Uterus (tissue), 2 donors: ENCODE measurements at regions not wholly inside any gene's neighbourhood (a gene's known extent, or its start where the extent isn't known, plus 50 kb on each side); places are given as distances from the start of the nearest gene placed in this dataset.

ENCODE experiments used
- POLR2A ChIP-seq, 2 donors: fragments of 450-650 bp; IDR thresholded peaks; one replicate each; pipeline ENCODE4 v1.6.1; 2016; ENCODE audit warnings: antibody characterized with exemption in 2 of 2, mild to moderate bottlenecking in 1 of 2, moderate library complexity in 1 of 2
- TF ChIP-seq, protein P1 (sequence below), 4 experiments: fragments of 200-600 bp in 2 of 4; fragments of 450-650 bp in 2 of 4; sonication (generic) in 2 of 4; IDR thresholded peaks; one replicate each; pipeline ENCODE4 v1.5.1; 2016 to 2019; ENCODE audit warnings: antibody characterized with exemption in 4 of 4, mild to moderate bottlenecking in 2 of 4, moderate library complexity in 1 of 4

DNA sequence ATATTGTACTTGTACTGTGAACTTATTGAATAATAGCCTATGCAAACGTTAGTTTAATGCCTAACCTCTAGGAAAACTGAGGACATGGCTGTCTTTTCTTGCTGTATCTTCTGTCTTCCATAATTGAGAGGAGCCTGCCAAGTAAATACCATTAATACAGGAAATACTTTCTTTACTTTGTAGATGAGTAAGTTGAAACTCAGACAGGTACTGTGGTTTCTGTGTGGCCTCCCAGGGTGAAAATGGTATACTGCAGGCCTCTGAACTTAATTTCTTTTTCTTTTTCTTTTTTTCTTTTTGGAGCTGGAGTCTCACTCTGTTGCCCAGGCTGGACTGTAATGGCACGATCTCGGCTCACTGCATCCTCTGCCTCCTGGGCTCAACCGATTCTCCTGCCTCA lies 208.8 kb upstream of the ADGRL4 start:
- TF ChIP-seq, protein P1, sequence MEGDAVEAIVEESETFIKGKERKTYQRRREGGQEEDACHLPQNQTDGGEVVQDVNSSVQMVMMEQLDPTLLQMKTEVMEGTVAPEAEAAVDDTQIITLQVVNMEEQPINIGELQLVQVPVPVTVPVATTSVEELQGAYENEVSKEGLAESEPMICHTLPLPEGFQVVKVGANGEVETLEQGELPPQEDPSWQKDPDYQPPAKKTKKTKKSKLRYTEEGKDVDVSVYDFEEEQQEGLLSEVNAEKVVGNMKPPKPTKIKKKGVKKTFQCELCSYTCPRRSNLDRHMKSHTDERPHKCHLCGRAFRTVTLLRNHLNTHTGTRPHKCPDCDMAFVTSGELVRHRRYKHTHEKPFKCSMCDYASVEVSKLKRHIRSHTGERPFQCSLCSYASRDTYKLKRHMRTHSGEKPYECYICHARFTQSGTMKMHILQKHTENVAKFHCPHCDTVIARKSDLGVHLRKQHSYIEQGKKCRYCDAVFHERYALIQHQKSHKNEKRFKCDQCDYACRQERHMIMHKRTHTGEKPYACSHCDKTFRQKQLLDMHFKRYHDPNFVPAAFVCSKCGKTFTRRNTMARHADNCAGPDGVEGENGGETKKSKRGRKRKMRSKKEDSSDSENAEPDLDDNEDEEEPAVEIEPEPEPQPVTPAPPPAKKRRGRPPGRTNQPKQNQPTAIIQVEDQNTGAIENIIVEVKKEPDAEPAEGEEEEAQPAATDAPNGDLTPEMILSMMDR (IDR thresholded peaks at IDR 0.05): no peak
- TF ChIP-seq POLR2A (IDR thresholded peaks at IDR 0.05): no peak
